H1 (cell line): ENCODE measurements at regions not wholly inside any gene's neighbourhood (a gene's known extent, or its start where the extent isn't known, plus 50 kb on each side); places are given as distances from the start of the nearest gene placed in this dataset.

ENCODE experiments used
- RFX5 ChIP-seq: IDR thresholded peaks from 2 replicates; pipeline ENCODE4 v1.6.1; 2011; ENCODE audit warnings: low read depth, low read length, improper control_type of control experiment, borderline replicate concordance
- TF ChIP-seq, protein P1 (sequence below), 3 experiments: IDR thresholded peaks; 1 replicate in 2 of 3; 2 replicates in 1 of 3; pipeline versions ENCODE4 v1.5.1 to v1.6.1; 2011; ENCODE audit warnings: low read length in 3 of 3, mild to moderate bottlenecking in 3 of 3, inconsistent platforms in 2 of 3, low read depth in 1 of 3, moderate library complexity in 1 of 3; ENCODE audit not compliant: insufficient read depth in 1 of 3; ENCODE audit errors: control extremely low read depth in 1 of 3

DNA sequence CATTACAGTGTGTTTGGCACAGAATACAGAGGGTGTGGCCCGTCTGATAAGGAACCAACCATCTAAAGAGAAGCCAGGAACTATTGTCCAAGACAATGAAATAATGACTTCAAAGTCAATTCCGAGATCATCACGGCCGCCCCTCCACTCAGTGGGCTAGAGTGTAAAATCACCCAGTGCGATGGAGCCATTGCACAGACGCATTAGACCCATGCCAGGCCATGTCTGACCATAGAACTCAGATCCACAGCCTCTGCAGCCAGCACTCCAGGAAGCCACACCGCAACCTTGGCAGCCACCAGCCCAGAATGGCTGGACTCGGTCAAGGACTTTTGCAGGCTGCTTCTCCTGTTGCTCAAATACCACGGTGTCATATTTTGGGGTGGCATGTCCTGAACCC is 835.7 kb downstream of the DCDC2C start:
- no peak for TF ChIP-seq RFX5
- TF ChIP-seq, protein P1, sequence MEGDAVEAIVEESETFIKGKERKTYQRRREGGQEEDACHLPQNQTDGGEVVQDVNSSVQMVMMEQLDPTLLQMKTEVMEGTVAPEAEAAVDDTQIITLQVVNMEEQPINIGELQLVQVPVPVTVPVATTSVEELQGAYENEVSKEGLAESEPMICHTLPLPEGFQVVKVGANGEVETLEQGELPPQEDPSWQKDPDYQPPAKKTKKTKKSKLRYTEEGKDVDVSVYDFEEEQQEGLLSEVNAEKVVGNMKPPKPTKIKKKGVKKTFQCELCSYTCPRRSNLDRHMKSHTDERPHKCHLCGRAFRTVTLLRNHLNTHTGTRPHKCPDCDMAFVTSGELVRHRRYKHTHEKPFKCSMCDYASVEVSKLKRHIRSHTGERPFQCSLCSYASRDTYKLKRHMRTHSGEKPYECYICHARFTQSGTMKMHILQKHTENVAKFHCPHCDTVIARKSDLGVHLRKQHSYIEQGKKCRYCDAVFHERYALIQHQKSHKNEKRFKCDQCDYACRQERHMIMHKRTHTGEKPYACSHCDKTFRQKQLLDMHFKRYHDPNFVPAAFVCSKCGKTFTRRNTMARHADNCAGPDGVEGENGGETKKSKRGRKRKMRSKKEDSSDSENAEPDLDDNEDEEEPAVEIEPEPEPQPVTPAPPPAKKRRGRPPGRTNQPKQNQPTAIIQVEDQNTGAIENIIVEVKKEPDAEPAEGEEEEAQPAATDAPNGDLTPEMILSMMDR (IDR thresholded peaks at IDR 0.05; ENCODE audit: control extremely low read depth in 1 of 3, insufficient read depth in 1 of 3, low read depth in 1 of 3, low read length in 3 of 3) = no peak
